ENCODE measurements at regions not wholly inside any gene's neighbourhood (a gene's known extent, or its start where the extent isn't known, plus 50 kb on each side); places are given as distances from the start of the nearest gene placed in this dataset.

GRCh38 chr18:61164321-61164720 lies 168.9 kb upstream of the CDH20 start:
- DNase-seq (ENCODE audit: low read depth), result no peak

GRCh38 chr18:61167902-61168301 lies 165.3 kb upstream of the CDH20 start:
- no peak for DNase-seq (ENCODE audit: low read depth)

GRCh38 chr18:61169386-61169785 lies 163.8 kb upstream of the CDH20 start:
- DNase-seq (ENCODE audit: low read depth), result no peak

- no peak for DNase-seq (ENCODE audit: low read depth)
Measured at GRCh38 chr18:61172624-61173023, 160.6 kb upstream of the CDH20 start.

- no peak for DNase-seq (ENCODE audit: low read depth)
Measured at GRCh38 chr18:61173554-61173953, 159.7 kb upstream of the CDH20 start.

GRCh38 chr18:61183798-61184197 lies 149.4 kb upstream of the CDH20 start:
- DNase-seq (ENCODE audit: low read depth), result no peak

GRCh38 chr18:61187971-61188370 lies 145.3 kb upstream of the CDH20 start:
- no peak for DNase-seq (ENCODE audit: low read depth)

GRCh38 chr18:61189376-61189775 lies 143.9 kb upstream of the CDH20 start:
- DNase-seq (ENCODE audit: low read depth), result no peak

- no peak for DNase-seq (ENCODE audit: low read depth)
Measured at GRCh38 chr18:61194726-61195125, 138.5 kb upstream of the CDH20 start.

- no peak for DNase-seq (ENCODE audit: low read depth)
Measured at GRCh38 chr18:61196750-61197149, 136.5 kb upstream of the CDH20 start.

GRCh38 chr18:61198486-61198885 lies 134.7 kb upstream of the CDH20 start:
- DNase-seq (ENCODE audit: low read depth), result no peak

- DNase-seq (ENCODE audit: low read depth), result no peak
Measured at GRCh38 chr18:61199171-61199848, 133.9 kb upstream of the CDH20 start.

- no peak for DNase-seq (ENCODE audit: low read depth)
Measured at GRCh38 chr18:61201511-61201910, 131.7 kb upstream of the CDH20 start.

- DNase-seq (ENCODE audit: low read depth), result no peak
Measured at GRCh38 chr18:61203151-61203550, 130.1 kb upstream of the CDH20 start.

GRCh38 chr18:61209801-61210200 lies 123.4 kb upstream of the CDH20 start:
- DNase-seq (ENCODE audit: low read depth), result no peak

- DNase-seq (ENCODE audit: low read depth), result no peak
Measured at GRCh38 chr18:61216051-61216450, 117.2 kb upstream of the CDH20 start.

- DNase-seq (ENCODE audit: low read depth), result no peak
Measured at GRCh38 chr18:61222206-61222605, 111.0 kb upstream of the CDH20 start.

GRCh38 chr18:61225336-61225735 lies 107.9 kb upstream of the CDH20 start:
- DNase-seq (ENCODE audit: low read depth), result no peak

- no peak for DNase-seq (ENCODE audit: low read depth)
Measured at GRCh38 chr18:61236356-61237057, 96.7 kb upstream of the CDH20 start.

- no peak for DNase-seq (ENCODE audit: low read depth)
Measured at GRCh38 chr18:61237529-61237928, 95.7 kb upstream of the CDH20 start.

- DNase-seq (ENCODE audit: low read depth), result no peak
Measured at GRCh38 chr18:61239051-61239450, 94.2 kb upstream of the CDH20 start.

GRCh38 chr18:61241260-61241853 lies 91.9 kb upstream of the CDH20 start:
- DNase-seq (ENCODE audit: low read depth), result no peak

- no peak for DNase-seq (ENCODE audit: low read depth)
Measured at GRCh38 chr18:61244632-61245031, 88.6 kb upstream of the CDH20 start.

GRCh38 chr18:61245276-61245675 lies 88.0 kb upstream of the CDH20 start:
- DNase-seq (ENCODE audit: low read depth), result no peak

All from amniotic epithelial cell (primary cell).